Liver (tissue), 8 donors: ENCODE measurements at regions not wholly inside any gene's neighbourhood (a gene's known extent, or its start where the extent isn't known, plus 50 kb on each side); places are given as distances from the start of the nearest gene placed in this dataset.

Experiments used
- DNase-seq: peaks from one replicate; pipeline ENCODE4 v3.0.0-alpha.2; 2017; ENCODE audit warnings: low spot score
- H3K27ac ChIP-seq, 2 donors: one replicate each; pipeline ENCODE4 v1.7.0; 2013; ENCODE audit warnings: inconsistent platforms in 2 of 2, low read length in 2 of 2, control low read depth in 1 of 2, low read depth in 1 of 2, mild to moderate bottlenecking in 1 of 2
- H3K27me3 ChIP-seq, 4 donors: one replicate each; pipeline versions ENCODE4 v1.6.1 to v1.7.0; 2013; ENCODE audit warnings: low read length in 3 of 4, inconsistent platforms in 1 of 4, mild to moderate bottlenecking in 1 of 4, moderate library complexity in 1 of 4; ENCODE audit not compliant: control insufficient read depth in 4 of 4, insufficient read depth in 4 of 4
- H3K36me3 ChIP-seq, 4 donors: one replicate each; pipeline versions ENCODE4 v1.6.1 to v1.7.0; 2013; ENCODE audit warnings: low read length in 3 of 4, mild to moderate bottlenecking in 3 of 4, low read depth in 1 of 4, moderate library complexity in 1 of 4; ENCODE audit not compliant: control insufficient read depth in 4 of 4, insufficient read depth in 3 of 4
- H3K4me1 ChIP-seq, 4 donors: one replicate each; pipeline versions ENCODE4 v1.6.1 to v1.7.0; 2013; ENCODE audit warnings: low read length in 3 of 4, mild to moderate bottlenecking in 3 of 4, moderate library complexity in 1 of 4; ENCODE audit not compliant: control insufficient read depth in 4 of 4, insufficient read depth in 4 of 4
- H3K4me3 ChIP-seq, 3 donors: one replicate each; pipeline versions ENCODE4 v1.6.1 to v1.7.0; 2013; ENCODE audit warnings: low read length in 3 of 3, control low read depth in 1 of 3, low read depth in 1 of 3, mild to moderate bottlenecking in 1 of 3
- H3K9ac ChIP-seq, 2 donors: one replicate each; pipeline ENCODE4 v1.7.0; 2013; ENCODE audit warnings: low read length in 2 of 2, mild to moderate bottlenecking in 2 of 2, moderate library complexity in 2 of 2, control low read depth in 1 of 2, low read depth in 1 of 2
- H3K9me3 ChIP-seq, 4 donors: one replicate each; pipeline versions ENCODE4 v1.6.1 to v1.7.0; 2013; ENCODE audit warnings: low read length in 3 of 4; ENCODE audit not compliant: control insufficient read depth in 4 of 4
- ATF3 ChIP-seq: IDR thresholded peaks from 2 replicates; pipeline ENCODE4 v1.6.1; 2016; ENCODE audit warnings: antibody characterized with exemption
- CTCF ChIP-seq: fragments of 150-350 bp; IDR thresholded peaks from 2 replicates; pipeline ENCODE4 v1.5.1; 2017; ENCODE audit warnings: improper control_type of control experiment, low read depth, low read length; ENCODE audit not compliant: missing input control
- EGR1 ChIP-seq, 2 donors: IDR thresholded peaks; 2 replicates each; pipeline ENCODE4 v1.6.1; 2016 to 2018; ENCODE audit warnings: antibody characterized with exemption in 2 of 2, low read depth in 2 of 2
- FOXA1 ChIP-seq: IDR thresholded peaks from 2 replicates; pipeline ENCODE4 v1.6.1; 2016; ENCODE audit warnings: antibody characterized with exemption
- GABPA ChIP-seq, 2 donors: IDR thresholded peaks in 1 of 2; conservative IDR thresholded peaks in 1 of 2; 2 replicates each; pipeline ENCODE4 v1.6.1; 2016; ENCODE audit warnings: antibody characterized with exemption in 2 of 2, mild to moderate bottlenecking in 1 of 2, moderate library complexity in 1 of 2
- HNF4A ChIP-seq, 2 donors: conservative IDR thresholded peaks; 2 replicates each; pipeline ENCODE4 v1.6.1; 2016; ENCODE audit warnings: antibody characterized with exemption in 2 of 2, mild to moderate bottlenecking in 2 of 2
- HNF4G ChIP-seq: IDR thresholded peaks from 2 replicates; pipeline ENCODE4 v1.6.1; 2016; ENCODE audit warnings: antibody characterized with exemption
- MAX ChIP-seq: IDR thresholded peaks from 2 replicates; pipeline ENCODE4 v1.6.1; 2016; ENCODE audit warnings: antibody characterized with exemption
- NR2F2 ChIP-seq: IDR thresholded peaks from 2 replicates; pipeline ENCODE4 v1.6.1; 2016; ENCODE audit warnings: antibody characterized with exemption
- RAD21 ChIP-seq, 2 donors: IDR thresholded peaks; 2 replicates each; pipeline ENCODE4 v1.6.1; 2016; ENCODE audit warnings: antibody characterized with exemption in 2 of 2, mild to moderate bottlenecking in 2 of 2
- REST ChIP-seq: IDR thresholded peaks from 2 replicates; pipeline ENCODE4 v1.6.1; 2016; ENCODE audit warnings: antibody characterized with exemption, mild to moderate bottlenecking
- RXRA ChIP-seq, 2 donors: IDR thresholded peaks; 2 replicates each; pipeline ENCODE4 v1.6.1; 2017 to 2018; ENCODE audit warnings: antibody characterized with exemption in 2 of 2, mild to moderate bottlenecking in 1 of 2
- TAF1 ChIP-seq: conservative IDR thresholded peaks from 2 replicates; pipeline ENCODE4 v1.6.1; 2016; ENCODE audit warnings: antibody characterized with exemption, mild to moderate bottlenecking
- YY1 ChIP-seq: IDR thresholded peaks from 2 replicates; pipeline ENCODE4 v1.6.1; 2016; ENCODE audit warnings: antibody characterized with exemption, mild to moderate bottlenecking
- ZBTB33 ChIP-seq: IDR thresholded peaks from 2 replicates; pipeline ENCODE4 v1.6.1; 2016; ENCODE audit warnings: antibody characterized with exemption
- WGBS: extraction: QIAGEN DNeasy Blood & Tissue Kit; methylation state at CpG from one replicate; pipeline ENCODE4 v1.1.7; 2013; 5-methylcytosine and 5-hydroxymethylcytosine counted together
- donor health status: healthy.
- donor health status: healthy.
- donor health status: healthy.
- donor health status: healthy.
- donor health status: healthy.

GRCh38 chr12:112597986-112598385, 179.2 kb downstream of the PTPN11 start (continued):
- TF ChIP-seq REST (no peak), HNF4G (no peak)

- WGBS, result 82% methylated on average over 1 of the region's 1 CpG
- no peaks in the 10 kb centered on the region for H3K27me3 ChIP-seq
- TF ChIP-seq ATF3 (no peak), RXRA (IDR thresholded peaks at IDR 0.05) (no peak), MAX (no peak), NR2F2 (no peak), TAF1 (no peak), YY1 (no peak), ZBTB33 (no peak), EGR1 (IDR thresholded peaks at IDR 0.05; ENCODE audit: low read depth in 2 of 2) (no peak)
- DNase-seq, result no peak
- H3K4me3 ChIP-seq, result no peak overlapping the region
- H3K27ac ChIP-seq, result no peak overlapping the region
- no peak overlapping the region for H3K9ac ChIP-seq
- H3K9me3 ChIP-seq, result no peaks in the 10 kb centered on the region
- H3K36me3 ChIP-seq, result no peaks in the 10 kb centered on the region
- peaks cover 2 to 9% (median 7%) of the 10 kb centered on the region in 4 donors for H3K4me1 ChIP-seq
Observed at GRCh38 chr12:112598626-112599025, 179.9 kb downstream of the PTPN11 start.

GRCh38 chr12:112599871-112600270, 181.1 kb downstream of the PTPN11 start:
- Histone ChIP-seq H3K36me3 (no peaks in the 10 kb centered on the region), H3K4me1 (peaks cover 2 to 9% (median 7%) of the 10 kb centered on the region in 4 donors), H3K27ac (peak overlapping the region in 1 of 2 donors; percentile 42), H3K27me3 (no peaks in the 10 kb centered on the region), H3K9ac (peak overlapping the region in 1 of 2 donors; percentile 22), H3K9me3 (no peaks in the 10 kb centered on the region), H3K4me3 (no peak overlapping the region)
- DNase-seq, result no peak
- WGBS, result 20% methylated on average over 3 of the region's 3 CpGs
- peak; percentile 84 to 93 for TF ChIP-seq RXRA (IDR thresholded peaks at IDR 0.05)
- TF ChIP-seq RAD21 (IDR thresholded peaks at IDR 0.05), result peak; percentile 52 to 62
- peak; percentile 48 for TF ChIP-seq NR2F2
- TF ChIP-seq FOXA1, result peak; percentile 46
- TF ChIP-seq ATF3, result peak; percentile 90
- no peak for TF ChIP-seq CTCF
- peak; percentile 100 for TF ChIP-seq HNF4A (conservative IDR thresholded peaks at IDR 0.05)
- peak; percentile 85 for TF ChIP-seq ZBTB33
- TF ChIP-seq GABPA (IDR thresholded peaks at IDR 0.05 in 1 of 2, conservative IDR thresholded peaks at IDR 0.05 in 1 of 2), result peak in 1 of 2 donors; percentile 56
- TF ChIP-seq HNF4G, result peak; percentile 97
- TF ChIP-seq REST, result peak; percentile 61
- TF ChIP-seq MAX, result peak; percentile 77
